ENCODE measurements at regions not wholly inside any gene's neighbourhood (a gene's known extent, or its start where the extent isn't known, plus 50 kb on each side); places are given as distances from the start of the nearest gene placed in this dataset.

- no peak for DNase-seq
Measured at GRCh38 chr12:127542931-127543330, 724.0 kb upstream of the TMEM132C start.

GRCh38 chr12:127546721-127547505, 720.1 kb upstream of the TMEM132C start:
- no peak for DNase-seq

GRCh38 chr12:127548123-127548553, 718.8 kb upstream of the TMEM132C start:
- DNase-seq, result no peak

- DNase-seq, result no peak
Measured at GRCh38 chr12:127550271-127550670, 716.7 kb upstream of the TMEM132C start.

- no peak for DNase-seq
Measured at GRCh38 chr12:127552838-127553237, 714.1 kb upstream of the TMEM132C start.

GRCh38 chr12:127555071-127555470, 711.9 kb upstream of the TMEM132C start:
- DNase-seq, result no peak

- DNase-seq, result no peak
Measured at GRCh38 chr12:127556231-127556886, 710.6 kb upstream of the TMEM132C start.

- no peak for DNase-seq
Measured at GRCh38 chr12:127558361-127558760, 708.6 kb upstream of the TMEM132C start.

GRCh38 chr12:127559349-127560040, 707.5 kb upstream of the TMEM132C start:
- DNase-seq, result no peak

GRCh38 chr12:127560041-127560478, 706.9 kb upstream of the TMEM132C start:
- no peak for DNase-seq

GRCh38 chr12:127562816-127563215, 704.2 kb upstream of the TMEM132C start:
- no peak for DNase-seq

- DNase-seq, result no peak
Measured at GRCh38 chr12:127565241-127565640, 701.7 kb upstream of the TMEM132C start.

GRCh38 chr12:127567531-127567930, 699.4 kb upstream of the TMEM132C start:
- no peak for DNase-seq

- no peak for DNase-seq
Measured at GRCh38 chr12:127570387-127570786, 696.6 kb upstream of the TMEM132C start.

- DNase-seq, result no peak
Measured at GRCh38 chr12:127570793-127571360, 696.1 kb upstream of the TMEM132C start.

- no peak for DNase-seq
Measured at GRCh38 chr12:127571578-127571977, 695.4 kb upstream of the TMEM132C start.

GRCh38 chr12:127579446-127579845, 687.5 kb upstream of the TMEM132C start:
- no peak for DNase-seq

GRCh38 chr12:127582074-127582473, 684.9 kb upstream of the TMEM132C start:
- no peak for DNase-seq

- DNase-seq, result no peak
Measured at GRCh38 chr12:127583041-127583440, 683.9 kb upstream of the TMEM132C start.

- DNase-seq, result no peak
Measured at GRCh38 chr12:127588249-127588648, 678.7 kb upstream of the TMEM132C start.

- no peak for DNase-seq
Measured at GRCh38 chr12:127589541-127589940, 677.4 kb upstream of the TMEM132C start.

GRCh38 chr12:127590868-127591267, 676.1 kb upstream of the TMEM132C start:
- no peak for DNase-seq

GRCh38 chr12:127592245-127592644, 674.7 kb upstream of the TMEM132C start:
- no peak for DNase-seq

All from left kidney (tissue), 1 donor.